GM23248 (cell line): ENCODE measurements at regions not wholly inside any gene's neighbourhood (a gene's known extent, or its start where the extent isn't known, plus 50 kb on each side); places are given as distances from the start of the nearest gene placed in this dataset.

Experiments used
- EZH2 ChIP-seq: fragments of 200-600 bp; sonication (generic); IDR thresholded peaks from 2 replicates; pipeline ENCODE4 v1.6.1; 2018; ENCODE audit warnings: antibody characterized with exemption, mild to moderate bottlenecking; ENCODE audit not compliant: insufficient read depth, poor library complexity, severe bottlenecking
- EZH2phosphoT487 ChIP-seq: fragments of 200-600 bp; sonication (generic); IDR thresholded peaks from 2 replicates; pipeline ENCODE4 v1.6.1; 2018; ENCODE audit warnings: antibody characterized with exemption, moderate library complexity, mild to moderate bottlenecking, low read depth; ENCODE audit not compliant: insufficient read depth

DNA sequence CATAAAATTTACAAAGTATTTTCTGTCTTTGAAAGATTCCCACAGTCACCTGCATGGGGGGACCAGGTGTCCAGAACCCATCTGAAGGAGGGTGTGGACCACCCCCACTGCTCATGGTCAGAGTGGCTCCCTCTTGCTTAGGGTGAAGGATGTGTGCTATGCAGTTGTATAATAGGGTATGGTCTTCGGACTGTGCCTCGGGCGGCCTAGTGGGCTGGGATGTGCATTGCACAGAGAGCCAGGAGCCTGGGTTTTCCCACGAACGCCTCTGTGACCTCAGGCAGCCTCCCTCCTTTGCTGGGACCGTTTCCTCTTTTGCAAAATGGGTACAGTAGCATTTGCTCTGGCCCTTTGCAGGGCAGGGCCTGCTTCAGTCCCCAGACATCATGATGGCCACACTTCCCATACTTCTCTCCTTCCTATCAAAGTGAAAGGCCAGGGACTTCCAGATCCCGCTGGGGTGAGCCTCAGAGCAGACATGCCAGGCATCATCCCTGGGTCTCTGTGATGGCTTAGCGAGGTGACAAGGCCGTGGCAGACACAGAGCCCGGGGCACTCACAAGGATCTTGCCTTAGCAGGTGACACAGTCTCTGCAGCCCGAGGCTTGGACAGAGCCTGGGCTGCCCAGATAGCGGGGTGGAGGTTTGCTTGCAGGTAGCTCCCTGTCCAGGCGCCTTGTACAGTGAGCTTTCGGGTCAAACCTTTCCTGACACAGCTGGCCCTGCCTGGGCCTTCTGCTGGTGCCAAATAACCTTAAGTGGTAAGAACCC lies 59.4 kb upstream of the ZNF536 start:
- TF ChIP-seq EZH2, result no peak
- TF ChIP-seq EZH2phosphoT487, result no peak
